22Rv1 (cell line): ENCODE measurements at regions not wholly inside any gene's neighbourhood (a gene's known extent, or its start where the extent isn't known, plus 50 kb on each side); places are given as distances from the start of the nearest gene placed in this dataset.
A peak's percentile ranks its signal among the peaks of the same experiment; 100 is the strongest.

ENCODE experiments used
- ZFX ChIP-seq: fragments of 450-650 bp; IDR thresholded peaks from 2 replicates; pipeline ENCODE4 v1.6.1; 2017; ENCODE audit warnings: antibody characterized with exemption, borderline replicate concordance
- TF ChIP-seq, protein P1 (sequence below): fragments of 450-650 bp; IDR thresholded peaks from 2 replicates; pipeline ENCODE4 v1.5.1; 2017; ENCODE audit warnings: mild to moderate bottlenecking

DNA sequence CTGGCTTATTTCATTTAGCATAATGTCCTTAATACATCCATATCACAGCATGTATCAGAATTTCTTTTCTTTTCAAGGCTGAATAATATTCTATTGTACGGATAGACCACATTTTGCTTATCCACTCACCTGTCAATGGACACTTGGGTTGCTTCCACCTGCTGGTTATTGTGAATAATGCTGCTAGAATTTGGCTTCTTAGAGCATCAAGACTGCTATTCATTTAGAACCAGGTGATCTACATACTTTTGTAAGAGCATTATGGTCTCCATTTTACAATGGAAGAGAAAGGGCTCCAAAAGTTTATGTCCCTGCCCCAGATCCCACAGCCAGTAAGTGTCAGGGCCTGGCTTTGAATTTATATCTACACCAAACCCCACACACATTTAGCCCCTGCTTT, 100.7 kb upstream of the CD82 start:
- TF ChIP-seq, protein P1, sequence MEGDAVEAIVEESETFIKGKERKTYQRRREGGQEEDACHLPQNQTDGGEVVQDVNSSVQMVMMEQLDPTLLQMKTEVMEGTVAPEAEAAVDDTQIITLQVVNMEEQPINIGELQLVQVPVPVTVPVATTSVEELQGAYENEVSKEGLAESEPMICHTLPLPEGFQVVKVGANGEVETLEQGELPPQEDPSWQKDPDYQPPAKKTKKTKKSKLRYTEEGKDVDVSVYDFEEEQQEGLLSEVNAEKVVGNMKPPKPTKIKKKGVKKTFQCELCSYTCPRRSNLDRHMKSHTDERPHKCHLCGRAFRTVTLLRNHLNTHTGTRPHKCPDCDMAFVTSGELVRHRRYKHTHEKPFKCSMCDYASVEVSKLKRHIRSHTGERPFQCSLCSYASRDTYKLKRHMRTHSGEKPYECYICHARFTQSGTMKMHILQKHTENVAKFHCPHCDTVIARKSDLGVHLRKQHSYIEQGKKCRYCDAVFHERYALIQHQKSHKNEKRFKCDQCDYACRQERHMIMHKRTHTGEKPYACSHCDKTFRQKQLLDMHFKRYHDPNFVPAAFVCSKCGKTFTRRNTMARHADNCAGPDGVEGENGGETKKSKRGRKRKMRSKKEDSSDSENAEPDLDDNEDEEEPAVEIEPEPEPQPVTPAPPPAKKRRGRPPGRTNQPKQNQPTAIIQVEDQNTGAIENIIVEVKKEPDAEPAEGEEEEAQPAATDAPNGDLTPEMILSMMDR, result peak; percentile 36
- no peak for TF ChIP-seq ZFX
